HEK293 (cell line): ENCODE measurements at regions not wholly inside any gene's neighbourhood (a gene's known extent, or its start where the extent isn't known, plus 50 kb on each side); places are given as distances from the start of the nearest gene placed in this dataset.

Experiments used
- KLF1 ChIP-seq: fragments of 450-650 bp; formaldehyde crosslinking; IDR thresholded peaks from 2 replicates; pipeline ENCODE4 v1.5.1; 2016; ENCODE audit warnings: missing biosample characterization, missing genetic modification characterization
- RBAK ChIP-seq: fragments of 450-650 bp; formaldehyde crosslinking; IDR thresholded peaks from 2 replicates; pipeline ENCODE4 v1.5.1; 2016; ENCODE audit warnings: missing biosample characterization, missing genetic modification characterization
- ZBTB7A ChIP-seq: fragments of 450-650 bp; formaldehyde crosslinking; IDR thresholded peaks from 2 replicates; pipeline ENCODE4 v1.5.1; 2016; ENCODE audit warnings: low read depth, missing biosample characterization, missing genetic modification characterization
- ZNF600 ChIP-seq: fragments of 450-650 bp; formaldehyde crosslinking; IDR thresholded peaks from 2 replicates; pipeline ENCODE4 v1.5.1; 2016; ENCODE audit warnings: missing biosample characterization, missing genetic modification characterization
- ZSCAN16 ChIP-seq: fragments of 450-650 bp; formaldehyde crosslinking; IDR thresholded peaks from 2 replicates; pipeline ENCODE4 v1.5.1; 2016; ENCODE audit warnings: missing biosample characterization, missing genetic modification characterization
- TF ChIP-seq, protein P1 (sequence below): fragments of 450-650 bp; formaldehyde crosslinking; IDR thresholded peaks from 2 replicates; pipeline ENCODE4 v1.5.1; 2016; ENCODE audit warnings: missing biosample characterization, missing genetic modification characterization
- TF ChIP-seq, protein P2 (sequence below): sonication (generic); formaldehyde crosslinking; IDR thresholded peaks from 2 replicates; pipeline ENCODE4 v1.8.1; 2022; ENCODE audit warnings: mild to moderate bottlenecking, moderate library complexity, missing genetic modification reagents
- TF ChIP-seq, protein P3 (sequence below): fragments of 450-650 bp; formaldehyde crosslinking; IDR thresholded peaks from 2 replicates; pipeline ENCODE4 v1.5.1; 2016; ENCODE audit warnings: missing biosample characterization, missing genetic modification characterization

DNA sequence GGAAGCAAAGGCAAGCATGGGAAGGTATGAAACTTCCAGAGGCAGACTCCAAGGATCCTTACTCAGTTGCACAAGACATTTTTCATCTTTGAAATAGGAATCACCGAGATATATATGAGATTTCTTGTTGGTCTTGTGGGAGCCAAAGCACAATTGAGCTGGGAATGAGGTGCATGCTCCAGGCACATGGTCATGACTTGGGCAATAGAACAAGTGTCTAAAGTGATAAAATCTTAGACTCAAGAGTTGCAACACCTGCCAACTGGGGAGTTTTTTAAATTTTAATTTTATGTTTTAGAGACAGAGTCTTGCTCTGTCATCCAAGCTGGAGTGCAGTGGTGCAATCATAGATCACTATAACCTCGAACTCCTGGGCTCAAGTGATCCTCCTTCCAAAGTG is 169.5 kb upstream of the ADCY1 start:
- TF ChIP-seq, protein P1, sequence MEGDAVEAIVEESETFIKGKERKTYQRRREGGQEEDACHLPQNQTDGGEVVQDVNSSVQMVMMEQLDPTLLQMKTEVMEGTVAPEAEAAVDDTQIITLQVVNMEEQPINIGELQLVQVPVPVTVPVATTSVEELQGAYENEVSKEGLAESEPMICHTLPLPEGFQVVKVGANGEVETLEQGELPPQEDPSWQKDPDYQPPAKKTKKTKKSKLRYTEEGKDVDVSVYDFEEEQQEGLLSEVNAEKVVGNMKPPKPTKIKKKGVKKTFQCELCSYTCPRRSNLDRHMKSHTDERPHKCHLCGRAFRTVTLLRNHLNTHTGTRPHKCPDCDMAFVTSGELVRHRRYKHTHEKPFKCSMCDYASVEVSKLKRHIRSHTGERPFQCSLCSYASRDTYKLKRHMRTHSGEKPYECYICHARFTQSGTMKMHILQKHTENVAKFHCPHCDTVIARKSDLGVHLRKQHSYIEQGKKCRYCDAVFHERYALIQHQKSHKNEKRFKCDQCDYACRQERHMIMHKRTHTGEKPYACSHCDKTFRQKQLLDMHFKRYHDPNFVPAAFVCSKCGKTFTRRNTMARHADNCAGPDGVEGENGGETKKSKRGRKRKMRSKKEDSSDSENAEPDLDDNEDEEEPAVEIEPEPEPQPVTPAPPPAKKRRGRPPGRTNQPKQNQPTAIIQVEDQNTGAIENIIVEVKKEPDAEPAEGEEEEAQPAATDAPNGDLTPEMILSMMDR (tag by site-specific recombination): no peak
- TF ChIP-seq RBAK (tag by site-specific recombination) (no peak), ZNF600 (tag by site-specific recombination) (no peak), ZSCAN16 (tag by site-specific recombination) (no peak), ZBTB7A (tag by site-specific recombination) (no peak), KLF1 (tag by site-specific recombination) (no peak)
- TF ChIP-seq, protein P2, sequence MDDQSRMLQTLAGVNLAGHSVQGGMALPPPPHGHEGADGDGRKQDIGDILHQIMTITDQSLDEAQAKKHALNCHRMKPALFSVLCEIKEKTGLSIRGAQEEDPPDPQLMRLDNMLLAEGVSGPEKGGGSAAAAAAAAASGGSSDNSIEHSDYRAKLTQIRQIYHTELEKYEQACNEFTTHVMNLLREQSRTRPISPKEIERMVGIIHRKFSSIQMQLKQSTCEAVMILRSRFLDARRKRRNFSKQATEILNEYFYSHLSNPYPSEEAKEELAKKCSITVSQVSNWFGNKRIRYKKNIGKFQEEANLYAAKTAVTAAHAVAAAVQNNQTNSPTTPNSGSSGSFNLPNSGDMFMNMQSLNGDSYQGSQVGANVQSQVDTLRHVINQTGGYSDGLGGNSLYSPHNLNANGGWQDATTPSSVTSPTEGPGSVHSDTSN (CRISPR knock-in tag): no peak
- TF ChIP-seq, protein P3, sequence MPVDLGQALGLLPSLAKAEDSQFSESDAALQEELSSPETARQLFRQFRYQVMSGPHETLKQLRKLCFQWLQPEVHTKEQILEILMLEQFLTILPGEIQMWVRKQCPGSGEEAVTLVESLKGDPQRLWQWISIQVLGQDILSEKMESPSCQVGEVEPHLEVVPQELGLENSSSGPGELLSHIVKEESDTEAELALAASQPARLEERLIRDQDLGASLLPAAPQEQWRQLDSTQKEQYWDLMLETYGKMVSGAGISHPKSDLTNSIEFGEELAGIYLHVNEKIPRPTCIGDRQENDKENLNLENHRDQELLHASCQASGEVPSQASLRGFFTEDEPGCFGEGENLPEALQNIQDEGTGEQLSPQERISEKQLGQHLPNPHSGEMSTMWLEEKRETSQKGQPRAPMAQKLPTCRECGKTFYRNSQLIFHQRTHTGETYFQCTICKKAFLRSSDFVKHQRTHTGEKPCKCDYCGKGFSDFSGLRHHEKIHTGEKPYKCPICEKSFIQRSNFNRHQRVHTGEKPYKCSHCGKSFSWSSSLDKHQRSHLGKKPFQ (tag by site-specific recombination): no peak
